Naive thymus-derived CD4-positive, alpha-beta T cell (primary cell): ENCODE measurements at regions not wholly inside any gene's neighbourhood (a gene's known extent, or its start where the extent isn't known, plus 50 kb on each side); places are given as distances from the start of the nearest gene placed in this dataset.

Experiments used
- ATAC-seq: fragments of 150-1000 bp; cut with Tn5 transposase; 2 replicates; pipeline ENCODE4 v1.10.0; 2021; ENCODE audit warnings: mild to moderate bottlenecking, moderate library complexity
- CTCF ChIA-PET: fragments of 350-600 bp; sonication (Branson Sonifier 250); formaldehyde crosslinking; loops from one replicate; lab custom pipeline; 2021; ENCODE audit warnings: antibody characterized with exemption; lab: Charles Lee
- POLR2A ChIA-PET: fragments of 350-600 bp; sonication (Branson Sonifier 250); formaldehyde crosslinking; loops from one replicate; lab custom pipeline; 2021; ENCODE audit warnings: antibody characterized with exemption, inconsistent platforms; lab: Charles Lee
- DNase-seq, 9 donors: peaks; one replicate each; pipeline versions ENCODE4 v3.0.0 to v3.0.0-alpha.2; 2020 to 2022; ENCODE audit warnings: mixed read lengths in 1 of 9
- H3K27ac ChIP-seq: one replicate; pipeline ENCODE4 v1.7.0; 2013; ENCODE audit warnings: mild to moderate bottlenecking, low read depth, low read length, moderate library complexity
- H3K27me3 ChIP-seq, 2 donors: one replicate each; pipeline ENCODE4 v1.7.0; 2013; ENCODE audit warnings: low read length in 2 of 2, mild to moderate bottlenecking in 2 of 2, moderate library complexity in 2 of 2; ENCODE audit not compliant: control insufficient read depth in 2 of 2, insufficient read depth in 2 of 2
- H3K36me3 ChIP-seq, 3 experiments: 1 replicate in 2 of 3; 2 replicates in 1 of 3; pipeline ENCODE4 v1.7.0; 2013; ENCODE audit warnings: low read length in 3 of 3, mild to moderate bottlenecking in 3 of 3, moderate library complexity in 1 of 3; ENCODE audit not compliant: insufficient read depth in 3 of 3, control insufficient read depth in 2 of 3
- H3K4me1 ChIP-seq, 2 donors: one replicate each; pipeline ENCODE4 v1.7.0; 2013; ENCODE audit warnings: low read length in 2 of 2, mild to moderate bottlenecking in 2 of 2, moderate library complexity in 1 of 2; ENCODE audit not compliant: control insufficient read depth in 2 of 2, insufficient read depth in 2 of 2
- H3K4me3 ChIP-seq: 2 replicates; pipeline ENCODE4 v1.7.0; 2013; ENCODE audit warnings: mild to moderate bottlenecking, low read length
- H3K9me3 ChIP-seq, 3 experiments: 1 replicate in 2 of 3; 2 replicates in 1 of 3; pipeline ENCODE4 v1.7.0; 2013; ENCODE audit warnings: low read length in 3 of 3; ENCODE audit not compliant: control insufficient read depth in 2 of 3
- H3K27ac Mint-ChIP-seq, 9 donors: one replicate each; pipeline ENCODE4 v1.8.0; 2020 to 2022; ENCODE audit warnings: mixed read lengths in 9 of 9, mild to moderate bottlenecking in 8 of 9, moderate library complexity in 5 of 9, inconsistent platforms in 2 of 9
- H3K27me3 Mint-ChIP-seq, 5 donors: one replicate each; pipeline ENCODE4 v1.8.0; 2021 to 2022; ENCODE audit warnings: mixed read lengths in 5 of 5, mild to moderate bottlenecking in 1 of 5
- H3K36me3 Mint-ChIP-seq, 5 donors: one replicate each; pipeline ENCODE4 v1.8.0; 2020 to 2022; ENCODE audit warnings: mixed read lengths in 5 of 5, mild to moderate bottlenecking in 3 of 5, inconsistent platforms in 1 of 5
- H3K4me1 Mint-ChIP-seq, 7 donors: one replicate each; pipeline ENCODE4 v1.8.0; 2020 to 2022; ENCODE audit warnings: mixed read lengths in 7 of 7, mild to moderate bottlenecking in 3 of 7, inconsistent platforms in 1 of 7
- H3K4me3 Mint-ChIP-seq, 10 donors: one replicate each; pipeline ENCODE4 v1.8.0; 2020 to 2022; ENCODE audit warnings: mild to moderate bottlenecking in 10 of 10, mixed read lengths in 10 of 10, moderate library complexity in 6 of 10, inconsistent platforms in 2 of 10
- H3K9me3 Mint-ChIP-seq, 11 donors: one replicate each; pipeline ENCODE4 v1.8.0; 2020 to 2022; ENCODE audit warnings: mixed read lengths in 11 of 11, mild to moderate bottlenecking in 4 of 11, inconsistent platforms in 1 of 11, moderate library complexity in 1 of 11
- intact Hi-C, 2 donors: fragments of 100-400 bp; cut with micrococcal nuclease; formaldehyde crosslinking; loops; one replicate each; pipeline ENCODE4 v1.15.1; 2023

GRCh38 chr11:97934572-97935208, 1086.1 kb upstream of the CNTN5 start:
- POLR2A ChIA-PET = no interaction called here
- Histone ChIP-seq H3K27ac (no peak overlapping the region), H3K36me3 (no peaks in the 10 kb centered on the region), H3K4me1 (no peaks in the 10 kb centered on the region), H3K9me3 (no peaks in the 10 kb centered on the region), H3K27me3 (no peaks in the 10 kb centered on the region), H3K4me3 (no peak overlapping the region)
- H3K27ac Mint-ChIP-seq = no peak overlapping the region
- no peak overlapping the region for H3K4me3 Mint-ChIP-seq
- no peak for ATAC-seq
- intact Hi-C loops = no loop called here
- CTCF ChIA-PET = no interaction called here
- no peaks in the 10 kb centered on the region for H3K27me3 Mint-ChIP-seq
- no peaks in the 10 kb centered on the region for H3K4me1 Mint-ChIP-seq
- H3K36me3 Mint-ChIP-seq = no peaks in the 10 kb centered on the region
- DNase-seq = no peak
- H3K9me3 Mint-ChIP-seq = peaks cover 0 to 13% (median 0%) of the 10 kb centered on the region in 11 donors

- CTCF ChIA-PET = no interaction called here
- no peak overlapping the region for H3K27ac Mint-ChIP-seq
- H3K27me3 Mint-ChIP-seq = no peaks in the 10 kb centered on the region
- POLR2A ChIA-PET = no interaction called here
- H3K4me3 Mint-ChIP-seq = no peak overlapping the region
- Histone ChIP-seq H3K4me3 (no peak overlapping the region), H3K27ac (no peak overlapping the region), H3K36me3 (no peaks in the 10 kb centered on the region), H3K27me3 (no peaks in the 10 kb centered on the region), H3K4me1 (no peaks in the 10 kb centered on the region), H3K9me3 (no peaks in the 10 kb centered on the region)
- H3K36me3 Mint-ChIP-seq = no peaks in the 10 kb centered on the region
- H3K9me3 Mint-ChIP-seq = peaks cover 0 to 13% (median 2%) of the 10 kb centered on the region in 11 donors
- DNase-seq (no peak), ATAC-seq (no peak)
- no peaks in the 10 kb centered on the region for H3K4me1 Mint-ChIP-seq
- intact Hi-C loops = no loop called here
Measured at GRCh38 chr11:97937501-97937900, 1083.2 kb upstream of the CNTN5 start.

- Histone ChIP-seq H3K27ac (no peak overlapping the region), H3K36me3 (no peaks in the 10 kb centered on the region), H3K9me3 (no peaks in the 10 kb centered on the region), H3K27me3 (no peaks in the 10 kb centered on the region), H3K4me3 (no peak overlapping the region), H3K4me1 (no peaks in the 10 kb centered on the region)
- no peak for DNase-seq
- Mint-ChIP-seq H3K27me3 (no peaks in the 10 kb centered on the region), H3K36me3 (no peaks in the 10 kb centered on the region), H3K27ac (no peak overlapping the region), H3K9me3 (peaks cover 0 to 18% (median 3%) of the 10 kb centered on the region in 11 donors), H3K4me3 (no peak overlapping the region), H3K4me1 (no peaks in the 10 kb centered on the region)
- ChIA-PET POLR2A (no interaction called here), CTCF (interaction anchor here (0.8 kb wide), 1 partner anchor 340 kb away, joined by 4 read pairs; no protein-coding TSS in a partner anchor)
- ATAC-seq = no peak
- intact Hi-C loops = no loop called here
Measured at GRCh38 chr11:97938789-97939188, 1082.0 kb upstream of the CNTN5 start.

GRCh38 chr11:97943493-97943892, 1077.3 kb upstream of the CNTN5 start:
- Mint-ChIP-seq H3K4me1 (no peaks in the 10 kb centered on the region), H3K9me3 (peaks cover 0 to 16% (median 3%) of the 10 kb centered on the region in 11 donors), H3K36me3 (no peaks in the 10 kb centered on the region), H3K27me3 (no peaks in the 10 kb centered on the region), H3K4me3 (no peak overlapping the region), H3K27ac (no peak overlapping the region)
- CTCF ChIA-PET = no interaction called here
- intact Hi-C loops = no loop called here
- POLR2A ChIA-PET = no interaction called here
- H3K4me3 ChIP-seq = no peak overlapping the region
- no peak for DNase-seq
- H3K27ac ChIP-seq = no peak overlapping the region
- no peaks in the 10 kb centered on the region for H3K36me3 ChIP-seq
- no peaks in the 10 kb centered on the region for H3K27me3 ChIP-seq
- no peak for ATAC-seq
- no peaks in the 10 kb centered on the region for H3K9me3 ChIP-seq
- H3K4me1 ChIP-seq = no peaks in the 10 kb centered on the region

GRCh38 chr11:97948793-97949192, 1072.0 kb upstream of the CNTN5 start:
- ChIA-PET CTCF (no interaction called here), POLR2A (no interaction called here)
- H3K27me3 Mint-ChIP-seq = no peaks in the 10 kb centered on the region
- no peak overlapping the region for H3K4me3 ChIP-seq
- no peaks in the 10 kb centered on the region for H3K27me3 ChIP-seq
- no peaks in the 10 kb centered on the region for H3K4me1 ChIP-seq
- H3K4me3 Mint-ChIP-seq = no peak overlapping the region
- H3K9me3 Mint-ChIP-seq = peaks cover 0 to 13% (median 3%) of the 10 kb centered on the region in 11 donors
- ATAC-seq (no peak), DNase-seq (no peak)
- H3K27ac ChIP-seq = no peak overlapping the region
- no peaks in the 10 kb centered on the region for H3K36me3 Mint-ChIP-seq
- no peaks in the 10 kb centered on the region for H3K9me3 ChIP-seq
- intact Hi-C loops = no loop called here
- no peak overlapping the region for H3K27ac Mint-ChIP-seq
- no peaks in the 10 kb centered on the region for H3K36me3 ChIP-seq
- no peaks in the 10 kb centered on the region for H3K4me1 Mint-ChIP-seq

GRCh38 chr11:97955595-97955994, 1065.2 kb upstream of the CNTN5 start:
- intact Hi-C loops = no loop called here
- Histone ChIP-seq H3K36me3 (no peaks in the 10 kb centered on the region), H3K27me3 (no peaks in the 10 kb centered on the region), H3K27ac (no peak overlapping the region), H3K9me3 (no peaks in the 10 kb centered on the region), H3K4me1 (no peaks in the 10 kb centered on the region), H3K4me3 (no peak overlapping the region)
- no peaks in the 10 kb centered on the region for H3K36me3 Mint-ChIP-seq
- ATAC-seq = no peak
- ChIA-PET POLR2A (no interaction called here), CTCF (no interaction called here)
- no peak overlapping the region for H3K4me3 Mint-ChIP-seq
- no peak for DNase-seq
- no peaks in the 10 kb centered on the region for H3K4me1 Mint-ChIP-seq
- H3K9me3 Mint-ChIP-seq = peaks cover 0 to 12% (median 2%) of the 10 kb centered on the region in 11 donors
- no peaks in the 10 kb centered on the region for H3K27me3 Mint-ChIP-seq
- H3K27ac Mint-ChIP-seq = no peak overlapping the region

- H3K4me3 ChIP-seq = no peak overlapping the region
- Mint-ChIP-seq H3K4me3 (no peak overlapping the region), H3K9me3 (peaks cover 0 to 13% (median 0%) of the 10 kb centered on the region in 11 donors), H3K36me3 (no peaks in the 10 kb centered on the region), H3K27ac (no peak overlapping the region), H3K27me3 (no peaks in the 10 kb centered on the region), H3K4me1 (no peaks in the 10 kb centered on the region)
- intact Hi-C loops = no loop called here
- DNase-seq (no peak), ATAC-seq (no peak)
- H3K27ac ChIP-seq = no peak overlapping the region
- ChIA-PET POLR2A (no interaction called here), CTCF (no interaction called here)
- no peaks in the 10 kb centered on the region for H3K9me3 ChIP-seq
- no peaks in the 10 kb centered on the region for H3K4me1 ChIP-seq
- no peaks in the 10 kb centered on the region for H3K27me3 ChIP-seq
- H3K36me3 ChIP-seq = no peaks in the 10 kb centered on the region
Measured at GRCh38 chr11:97956904-97957303, 1063.8 kb upstream of the CNTN5 start.
